ENCODE measurements at regions not wholly inside any gene's neighbourhood (a gene's known extent, or its start where the extent isn't known, plus 50 kb on each side); places are given as distances from the start of the nearest gene placed in this dataset.

- TF ChIP-seq GATA2 (IDR thresholded peaks at IDR 0.05; ENCODE audit: low read depth, low read length): no peak; the same call in 1 of the 2 replicates
- TF ChIP-seq GATA3 (IDR thresholded peaks at IDR 0.05; ENCODE audit: low read depth, low read length): no peak
Observed at GRCh38 chr20:11496380-11496779, 421.3 kb upstream of the BTBD3 start.

All from SH-SY5Y (cell line).